GM12891 (cell line): ENCODE measurements at regions not wholly inside any gene's neighbourhood (a gene's known extent, or its start where the extent isn't known, plus 50 kb on each side); places are given as distances from the start of the nearest gene placed in this dataset.

Experiments
- POLR2A ChIP-seq: IDR thresholded peaks from 2 replicates; pipeline ENCODE4 v1.6.1; 2011; ENCODE audit warnings: low read depth, low read length, control low read depth
- POLR2AphosphoS5 ChIP-seq: IDR thresholded peaks from 2 replicates; pipeline ENCODE4 v1.6.1; 2011; ENCODE audit warnings: low read depth, low read length, control low read depth

GRCh38 chr6:113629256-113629655 lies 227.9 kb upstream of the MARCKS start:
- TF ChIP-seq POLR2A (no peak), POLR2AphosphoS5 (no peak)
